HEK293T (cell line): ENCODE measurements at regions not wholly inside any gene's neighbourhood (a gene's known extent, or its start where the extent isn't known, plus 50 kb on each side); places are given as distances from the start of the nearest gene placed in this dataset.

Source experiments
- ARNT ChIP-seq: fragments of 450-650 bp; IDR thresholded peaks from 2 replicates; pipeline ENCODE4 v1.6.1; 2017; ENCODE audit warnings: mild to moderate bottlenecking
- FOXM1 ChIP-seq: fragments of 450-650 bp; IDR thresholded peaks from 2 replicates; pipeline ENCODE4 v1.6.1; 2017; ENCODE audit warnings: mild to moderate bottlenecking, borderline replicate concordance
- HDGF ChIP-seq: fragments of 450-650 bp; IDR thresholded peaks from 2 replicates; pipeline ENCODE4 v1.6.1; 2017; ENCODE audit warnings: antibody characterized with exemption, borderline replicate concordance
- NFRKB ChIP-seq: fragments of 450-650 bp; IDR thresholded peaks from 2 replicates; pipeline ENCODE4 v1.6.1; 2016; ENCODE audit warnings: mild to moderate bottlenecking, moderate library complexity
- PKNOX1 ChIP-seq: fragments of 450-650 bp; IDR thresholded peaks from 2 replicates; pipeline ENCODE4 v1.6.1; 2016
- SP1 ChIP-seq: fragments of 450-650 bp; IDR thresholded peaks from 2 replicates; pipeline ENCODE4 v1.6.1; 2017
- SUZ12 ChIP-seq: fragments of 450-650 bp; IDR thresholded peaks from 2 replicates; pipeline ENCODE4 v1.6.1; 2016; ENCODE audit warnings: mild to moderate bottlenecking

- TF ChIP-seq HDGF (no peak), SUZ12 (no peak), SP1 (no peak), FOXM1 (no peak), NFRKB (no peak), ARNT (no peak), PKNOX1 (no peak)
These were observed 479.0 kb upstream of the SALL1 start for GRCh38 chr16:51630076-51630475.
